GM21576 (cell line): ENCODE measurements at regions not wholly inside any gene's neighbourhood (a gene's known extent, or its start where the extent isn't known, plus 50 kb on each side); places are given as distances from the start of the nearest gene placed in this dataset.

Experiments
- ATAC-seq: cut with Tn5 transposase; IDR thresholded peaks from one replicate; pipeline ENCODE4 v1.9.1; 2021; ENCODE audit warnings: mild to moderate bottlenecking, moderate library complexity; ENCODE audit not compliant: unreplicated experiment

DNA sequence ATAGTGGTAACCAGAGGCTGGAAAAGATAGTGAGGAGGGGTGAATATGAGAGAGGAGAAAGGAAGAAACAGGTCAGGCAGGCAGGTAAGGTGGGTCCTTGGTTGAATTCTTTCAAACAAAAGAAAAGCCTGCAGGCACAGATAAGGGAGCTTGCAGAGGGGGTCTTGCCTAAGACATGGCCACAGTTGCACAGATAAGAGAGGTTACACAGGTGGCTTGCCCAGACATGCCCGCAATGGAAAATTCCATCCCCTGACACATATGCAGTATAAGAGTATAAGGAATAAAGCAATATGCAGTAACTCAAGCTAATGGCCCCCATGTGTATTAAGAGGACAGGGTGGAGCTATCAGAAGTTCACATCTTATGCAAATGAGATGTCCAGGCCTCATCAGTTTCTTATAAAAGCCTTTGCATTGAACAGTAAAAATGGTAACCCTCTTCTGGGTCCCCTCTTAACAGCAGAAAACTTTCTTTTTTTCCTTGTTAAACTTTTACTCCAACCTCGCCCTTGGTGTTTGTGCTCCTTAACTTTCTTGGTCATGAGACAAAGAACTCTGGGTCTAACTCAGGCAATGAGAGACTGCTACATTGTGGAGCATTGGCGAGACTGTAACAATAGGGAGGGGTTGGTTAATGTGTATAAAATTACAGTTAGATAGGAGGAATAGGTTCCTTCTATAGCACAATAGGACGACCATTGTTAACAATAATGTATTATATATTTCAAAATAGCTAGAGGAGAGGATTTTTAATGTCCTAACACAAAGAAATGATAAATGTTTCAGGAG is 764.6 kb downstream of the TSN start:
- no peak for ATAC-seq

DNA sequence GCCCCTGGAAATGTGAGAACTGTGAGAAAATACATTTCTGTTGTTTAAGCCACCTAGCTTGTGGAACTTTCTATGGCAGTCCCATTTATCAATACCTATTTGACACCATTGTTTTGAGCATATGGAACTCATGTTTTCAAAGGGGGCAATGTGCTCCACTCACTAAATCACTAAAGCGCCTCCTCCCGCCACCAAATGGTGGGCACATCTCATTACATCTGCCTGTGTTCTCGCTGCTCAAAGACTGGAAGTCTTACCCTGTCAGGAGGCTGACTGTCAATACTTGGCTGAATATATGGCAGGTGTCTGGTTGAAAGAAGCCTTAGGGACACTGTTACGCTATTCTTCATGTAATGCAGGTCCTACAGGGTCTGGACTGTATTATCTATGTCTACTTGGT is 767.7 kb downstream of the TSN start:
- no peak for ATAC-seq

DNA sequence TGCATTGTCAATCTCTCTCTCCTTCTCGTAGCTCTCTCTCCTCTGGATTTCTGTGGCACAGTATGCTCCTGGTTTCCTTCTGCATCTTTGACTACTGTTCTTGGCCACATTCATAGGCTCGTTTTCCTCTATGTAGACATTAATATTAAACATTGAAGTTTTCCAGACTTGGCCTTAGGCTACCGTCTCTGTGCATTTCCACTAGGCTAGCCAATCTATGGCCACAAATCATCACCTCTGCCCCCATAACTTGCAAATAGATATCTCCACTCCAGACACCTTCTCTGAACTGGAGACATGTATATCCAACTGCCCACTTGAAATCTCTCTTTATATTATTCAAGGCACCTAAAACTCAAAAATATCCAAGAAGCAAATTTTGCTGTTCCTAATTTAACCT is 768.5 kb downstream of the TSN start:
- no peak for ATAC-seq

DNA sequence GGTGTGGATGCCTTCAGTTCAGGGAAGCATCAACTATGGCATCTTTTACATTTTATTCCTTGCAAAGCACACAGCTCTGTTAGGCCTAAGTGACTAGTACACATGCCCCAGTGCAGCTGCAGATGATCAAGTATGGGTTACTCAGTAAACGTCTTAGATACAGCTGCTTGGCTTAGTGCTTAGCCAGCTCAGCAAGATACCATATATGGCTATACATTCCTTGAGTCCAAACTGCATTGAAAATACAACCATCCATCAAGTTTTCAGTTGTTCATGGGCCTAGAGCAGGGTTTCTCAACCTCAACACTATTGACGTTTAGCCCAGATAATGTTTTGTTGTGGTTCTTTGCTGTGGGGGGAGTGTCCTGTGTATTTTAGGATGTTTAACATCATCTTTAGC is 769.9 kb downstream of the TSN start:
- ATAC-seq: no peak

DNA sequence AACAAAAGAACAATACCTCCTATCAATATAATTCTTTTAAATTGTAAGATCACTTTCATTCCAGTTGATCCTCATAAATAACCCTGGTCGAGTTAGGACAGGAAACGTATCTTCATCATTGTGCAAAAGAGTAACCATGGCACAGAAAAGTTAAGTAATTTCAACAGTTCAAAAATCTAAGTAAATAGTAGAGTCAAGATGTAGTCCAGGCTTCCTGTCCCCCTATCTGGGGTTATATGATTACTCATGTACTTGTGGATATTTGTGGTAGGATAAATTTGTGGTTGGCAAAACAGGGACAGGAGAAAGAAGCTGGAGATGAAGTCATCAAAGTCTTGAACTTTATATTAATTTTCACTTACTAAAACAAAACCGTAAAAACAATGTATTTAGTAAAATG is 772.6 kb downstream of the TSN start:
- no peak for ATAC-seq

DNA sequence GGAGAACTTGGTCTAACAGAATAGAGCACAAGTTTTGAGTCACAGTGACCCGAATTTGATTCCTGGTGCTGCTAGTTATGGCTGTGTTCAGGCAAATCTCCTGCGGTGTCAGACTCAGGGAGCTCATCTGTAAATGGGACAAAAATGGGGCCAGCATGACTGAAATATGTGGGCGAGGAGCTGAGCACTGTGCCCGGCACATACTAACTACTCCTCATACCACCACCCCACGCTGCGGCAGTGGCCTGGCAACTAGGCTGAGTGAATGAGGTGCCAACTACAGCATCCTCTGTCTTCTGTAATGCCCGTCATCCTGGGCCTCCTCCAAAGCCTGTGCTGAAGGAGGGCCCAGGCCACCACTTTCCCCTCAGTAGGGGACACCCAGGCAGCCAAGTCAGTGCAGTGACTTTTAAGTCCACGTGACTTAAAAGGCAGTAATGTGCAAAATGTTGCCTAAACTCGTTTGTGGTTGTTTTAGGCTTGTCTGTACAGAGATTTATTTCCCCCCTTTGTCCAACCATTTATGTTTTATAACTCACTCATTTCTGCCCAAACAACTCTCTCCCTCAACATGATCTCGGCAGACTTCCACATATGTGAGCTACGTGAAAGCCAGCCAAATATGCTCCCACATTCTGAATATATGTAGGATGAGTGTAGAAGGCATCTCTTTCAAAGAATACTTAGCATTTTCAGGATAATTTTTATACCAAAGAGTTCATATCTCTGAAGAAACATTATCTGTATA is 773.7 kb downstream of the TSN start:
- no peak for ATAC-seq

DNA sequence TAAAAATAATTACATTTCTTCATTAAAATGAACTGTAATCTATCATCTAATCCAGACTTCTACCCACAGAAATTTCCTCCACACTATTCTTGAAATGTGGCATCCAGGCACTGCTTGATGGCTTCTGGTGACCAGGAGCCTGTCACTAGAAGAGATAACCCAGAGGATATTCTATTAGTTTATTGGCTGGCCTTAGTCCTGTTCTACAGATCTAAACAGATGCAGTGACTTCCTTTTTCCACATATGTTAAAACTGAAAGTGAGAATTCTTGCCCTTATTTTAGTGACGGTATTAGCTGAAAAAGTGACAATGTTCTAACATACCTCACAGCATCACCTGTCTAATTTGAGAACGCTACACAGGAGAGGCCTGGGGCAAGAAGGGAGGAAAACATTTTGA is 775.4 kb downstream of the TSN start:
- no peak for ATAC-seq

DNA sequence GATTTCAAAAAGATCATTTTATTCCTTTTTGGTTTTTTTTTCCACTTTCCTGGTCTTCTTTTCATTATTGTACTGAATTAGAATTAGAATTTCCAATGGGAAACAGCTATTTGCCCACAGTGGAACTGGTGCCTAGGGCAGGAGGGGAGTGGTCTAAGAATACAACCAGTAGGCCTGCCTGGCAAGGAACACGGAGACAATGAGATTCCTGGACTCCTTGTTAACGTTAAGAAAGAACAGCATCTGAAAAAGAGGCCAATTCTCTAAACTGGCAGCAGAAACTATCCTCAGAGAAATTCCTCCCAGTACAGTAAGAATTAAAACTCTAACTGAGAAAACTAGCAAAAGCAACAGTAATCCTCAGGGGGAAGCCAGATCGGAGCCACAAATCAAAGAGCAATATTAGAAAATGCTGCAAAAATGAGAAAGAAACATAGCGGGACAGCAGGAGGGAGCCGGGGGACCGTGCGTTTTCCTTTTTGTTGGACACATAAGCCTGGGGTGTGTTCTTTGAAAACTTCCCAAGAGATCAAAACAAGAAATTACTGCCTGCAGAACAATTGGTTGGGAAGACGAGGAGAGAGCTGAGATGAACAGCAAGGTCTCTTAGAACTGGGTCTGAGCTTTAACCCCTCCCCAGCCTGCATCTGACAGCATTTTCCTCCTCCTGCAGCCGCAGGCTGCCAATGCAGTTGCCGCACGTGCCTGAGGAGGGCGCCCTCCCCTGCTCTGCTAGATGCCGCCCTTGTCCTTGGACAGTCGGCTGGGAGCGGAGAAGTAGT is 776.0 kb downstream of the TSN start:
- no peak for ATAC-seq

DNA sequence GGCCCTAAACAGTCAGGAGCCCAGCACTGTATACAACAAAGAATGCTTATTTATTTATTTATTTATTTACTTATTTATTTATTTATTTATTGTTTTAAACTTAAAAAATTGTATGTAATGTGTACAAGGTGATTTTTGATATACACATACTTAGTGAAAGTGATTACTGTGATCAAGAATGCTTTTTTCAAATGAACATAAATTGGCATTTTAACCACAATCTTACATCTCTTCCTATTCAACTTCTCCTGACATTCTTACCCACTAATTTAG is 776.6 kb downstream of the TSN start:
- no peak for ATAC-seq

DNA sequence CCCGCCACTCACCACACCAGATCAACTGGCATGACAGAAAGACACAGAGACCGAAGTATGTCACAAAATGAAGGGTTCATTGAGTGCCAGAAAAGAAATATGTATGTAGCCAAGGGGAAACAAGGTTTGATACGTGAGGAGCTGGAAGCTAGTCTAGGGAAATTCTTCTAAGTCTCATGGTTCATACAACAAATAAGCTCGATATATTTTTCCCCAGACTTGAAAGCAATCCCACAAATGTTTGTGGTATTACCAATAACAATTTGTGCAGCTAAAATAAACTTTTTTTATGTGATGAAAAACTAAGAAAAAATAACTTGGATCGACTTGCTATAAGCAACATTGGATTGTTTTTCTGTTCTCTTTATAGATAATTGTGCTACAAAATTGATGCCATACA is 777.0 kb downstream of the TSN start:
- ATAC-seq: no peak

DNA sequence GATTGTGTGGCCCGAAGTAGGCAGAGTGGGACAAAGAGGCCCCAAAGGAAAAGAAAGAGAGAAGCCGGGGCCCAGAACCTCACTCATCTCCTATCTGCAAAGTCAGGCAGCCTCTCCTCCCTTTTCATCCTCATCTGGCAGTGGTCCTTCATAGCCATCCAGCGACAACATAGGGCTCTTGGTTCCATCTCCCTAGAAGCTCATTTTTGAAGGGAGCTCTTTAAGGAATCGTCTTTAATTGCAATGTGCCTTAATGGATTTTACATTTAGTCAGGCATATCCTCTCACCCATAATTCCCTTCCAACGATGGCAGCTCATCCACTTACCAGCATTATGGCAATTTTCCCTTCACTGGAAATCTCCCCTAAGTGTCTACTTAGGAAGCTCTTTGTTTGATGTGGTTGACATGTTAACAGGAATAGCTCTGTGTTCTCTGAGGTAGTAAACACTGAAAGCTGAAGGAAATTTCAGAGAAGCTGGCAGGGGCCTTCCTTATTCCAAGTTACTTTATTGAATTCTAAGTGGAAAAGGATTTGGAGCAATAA is 780.6 kb downstream of the TSN start:
- no peak for ATAC-seq

DNA sequence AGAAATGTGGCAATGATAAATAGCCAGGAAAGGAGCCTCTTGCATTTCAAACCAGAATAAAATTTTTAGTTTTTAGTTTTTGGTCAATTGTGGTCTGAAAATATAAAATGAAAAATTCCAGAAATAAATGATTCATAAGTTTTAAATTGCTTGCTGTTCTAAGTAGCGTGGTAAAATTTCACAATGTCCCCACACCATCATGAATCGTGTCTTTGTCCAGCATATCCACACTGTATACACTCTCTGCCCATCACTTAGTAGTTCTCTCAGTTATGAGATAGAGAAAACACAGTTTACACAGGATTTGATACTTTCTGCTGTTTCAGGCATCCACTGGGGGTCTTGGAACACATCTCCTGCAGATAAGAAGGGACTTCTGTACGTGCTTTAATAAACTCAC is 783.9 kb downstream of the TSN start:
- ATAC-seq: no peak

DNA sequence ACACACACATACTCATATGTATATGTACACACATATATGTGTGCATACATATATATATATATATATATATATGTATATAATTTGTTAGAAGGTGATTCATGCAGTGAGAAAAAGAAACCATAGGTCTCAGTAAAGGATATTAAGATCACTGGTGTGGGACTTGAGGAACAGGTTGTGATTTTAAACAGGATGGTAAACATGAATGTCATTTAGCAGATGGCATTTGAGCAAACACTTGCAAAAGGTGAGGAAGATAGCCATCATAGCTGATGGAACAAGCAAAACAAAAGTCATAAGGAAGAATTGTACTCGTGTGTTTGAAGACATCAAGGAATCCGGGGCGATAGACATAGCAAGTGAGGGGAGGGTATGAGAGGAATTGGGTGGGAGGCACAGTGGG is 784.5 kb downstream of the TSN start:
- ATAC-seq: no peak

DNA sequence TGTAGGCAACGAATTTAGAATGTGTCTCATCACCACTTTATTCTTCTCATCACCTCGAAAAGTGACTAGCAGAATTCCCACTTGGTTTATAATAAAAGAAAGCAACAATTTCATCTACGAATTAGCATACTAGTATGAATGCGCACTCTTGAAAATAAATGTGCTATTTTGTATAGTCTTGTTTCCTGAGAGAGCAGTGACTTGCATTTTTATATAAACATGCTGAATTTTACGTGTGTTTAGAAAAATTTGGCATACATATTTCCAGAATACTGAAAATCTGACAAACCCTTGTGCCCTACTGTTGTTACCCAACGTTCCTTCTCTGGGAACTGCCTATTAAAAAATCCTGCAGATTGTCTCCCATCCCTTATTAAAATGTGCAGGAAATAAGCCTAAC is 786.8 kb downstream of the TSN start:
- ATAC-seq: no peak

DNA sequence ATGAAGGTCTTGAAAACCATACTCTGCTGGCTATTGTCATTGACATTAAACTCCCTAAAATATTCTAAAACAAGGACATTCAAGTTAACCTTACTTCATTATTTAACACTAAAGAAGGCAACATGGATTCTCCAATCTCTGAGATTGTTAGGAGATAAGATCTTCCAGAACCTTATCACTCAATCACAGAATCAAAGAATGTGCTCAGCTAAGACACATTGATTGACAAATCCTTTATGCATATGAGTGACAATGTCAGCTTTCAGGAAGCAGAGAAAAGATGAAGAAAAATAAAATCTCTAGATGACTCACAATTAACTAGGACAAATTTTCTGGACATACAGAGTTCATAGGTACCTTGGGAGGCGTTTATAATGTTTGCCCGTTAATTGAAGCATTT is 787.2 kb downstream of the TSN start:
- no peak for ATAC-seq

DNA sequence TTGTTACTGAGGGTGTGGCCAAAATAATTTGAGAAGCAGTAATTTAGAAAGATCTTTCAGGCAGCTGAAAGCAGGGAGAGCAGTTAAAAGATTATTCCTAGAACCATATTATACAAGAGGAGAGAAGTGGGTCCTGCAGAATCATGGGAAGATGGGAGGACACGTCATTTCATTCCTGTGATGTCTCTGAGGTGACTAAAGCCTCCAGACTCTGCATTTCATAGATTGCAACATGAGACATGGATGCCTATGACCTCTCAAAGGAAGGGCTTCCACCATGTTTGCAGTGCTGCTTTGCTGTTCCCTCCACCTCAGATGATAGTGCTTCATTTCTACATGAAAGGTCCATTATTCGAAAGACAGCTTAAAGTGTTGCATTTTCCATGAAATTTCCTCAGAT is 788.4 kb downstream of the TSN start:
- no peak for ATAC-seq

DNA sequence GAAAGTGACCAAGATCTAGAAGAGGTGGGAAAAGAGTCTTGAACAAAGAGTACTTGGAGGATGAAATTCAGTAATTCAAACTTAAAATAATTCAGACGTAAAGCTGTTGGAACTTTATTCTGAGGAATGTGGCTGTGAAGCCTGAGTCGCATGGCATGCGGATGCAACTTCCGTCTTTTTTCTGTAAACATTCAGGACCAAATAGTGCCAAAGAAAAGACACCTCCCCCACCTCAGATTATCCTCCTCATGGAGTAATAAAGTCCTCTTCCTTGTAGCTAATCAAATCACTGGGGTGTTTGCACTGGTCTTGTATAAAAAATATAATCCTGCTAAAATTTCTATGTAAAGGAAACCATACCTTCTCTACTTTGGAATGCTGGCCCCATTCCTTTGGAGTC is 790.4 kb downstream of the TSN start:
- ATAC-seq: no peak

DNA sequence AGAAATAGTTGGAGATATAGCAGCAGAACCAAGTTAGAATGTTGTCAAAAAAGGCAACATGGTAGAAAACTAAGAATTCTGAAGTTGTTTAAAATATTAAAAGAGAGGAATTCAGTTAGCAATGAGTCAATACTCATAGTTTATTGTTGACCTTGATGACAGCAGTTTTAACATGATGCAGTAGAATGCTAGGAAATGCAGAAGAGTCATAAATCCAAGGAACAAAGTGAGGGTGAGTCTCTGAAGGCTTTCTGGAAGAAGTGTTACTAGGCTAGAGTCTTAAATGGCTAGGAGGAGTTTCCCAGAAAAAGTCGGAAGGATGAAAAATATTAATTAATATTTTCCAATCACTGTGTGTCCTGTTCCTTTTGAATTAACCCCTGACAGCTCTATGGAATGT is 807.3 kb downstream of the TSN start:
- no peak for ATAC-seq

DNA sequence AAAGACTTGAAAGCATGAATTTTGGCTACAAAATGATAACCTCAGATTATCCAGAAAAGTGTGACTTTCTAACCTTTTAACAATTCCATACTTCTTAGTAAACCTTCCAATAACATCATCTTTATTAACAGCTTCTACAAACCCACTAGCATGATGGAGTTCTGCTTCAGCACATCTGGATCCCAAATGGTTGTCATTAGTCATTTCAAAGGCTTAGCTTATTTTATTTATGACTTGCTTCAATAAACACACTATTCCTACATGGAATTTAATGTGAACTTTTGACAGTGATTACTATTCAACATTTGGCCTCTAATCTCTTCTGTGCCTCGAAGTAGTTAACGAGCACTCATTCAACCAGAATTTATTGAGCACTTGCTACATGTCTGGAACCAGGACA is 808.3 kb downstream of the TSN start:
- ATAC-seq: no peak

DNA sequence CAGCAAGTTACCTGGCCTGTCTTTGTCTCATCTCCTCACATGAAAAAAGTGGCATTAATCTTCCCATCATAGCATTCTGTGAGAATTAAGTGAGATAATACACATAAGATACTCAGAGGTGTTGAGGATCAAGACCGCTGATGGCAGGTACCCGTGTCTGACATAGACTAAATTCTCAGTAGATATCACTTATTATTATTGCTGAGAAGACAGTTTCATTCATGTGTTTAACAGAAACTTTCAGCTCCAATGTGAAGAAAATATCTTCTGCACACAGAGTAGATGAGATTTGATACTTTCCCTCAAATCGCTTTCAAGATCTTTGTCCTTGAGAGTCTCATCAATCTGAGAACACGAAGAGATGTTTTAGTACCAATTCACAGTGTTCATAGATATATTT is 809.4 kb downstream of the TSN start:
- no peak for ATAC-seq

DNA sequence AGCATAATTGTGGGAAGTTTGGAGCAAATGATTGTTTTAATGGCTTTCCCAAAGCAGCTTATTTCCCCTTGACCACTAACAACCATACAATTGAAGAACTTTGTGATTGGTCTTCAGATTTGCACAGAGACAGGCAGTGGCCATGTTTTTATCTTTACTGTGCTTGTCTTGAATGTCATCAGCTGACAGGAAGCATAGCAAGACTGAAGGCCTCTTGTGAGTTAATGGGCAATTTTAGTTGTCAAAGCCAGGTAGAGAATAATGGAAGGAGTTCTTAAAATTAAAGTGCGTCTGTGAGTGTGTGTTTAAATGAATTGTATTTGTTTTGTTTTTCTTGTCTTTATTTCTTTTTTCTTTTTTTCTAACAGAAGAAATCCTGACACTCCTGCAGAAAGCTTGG is 809.9 kb downstream of the TSN start:
- no peak for ATAC-seq

DNA sequence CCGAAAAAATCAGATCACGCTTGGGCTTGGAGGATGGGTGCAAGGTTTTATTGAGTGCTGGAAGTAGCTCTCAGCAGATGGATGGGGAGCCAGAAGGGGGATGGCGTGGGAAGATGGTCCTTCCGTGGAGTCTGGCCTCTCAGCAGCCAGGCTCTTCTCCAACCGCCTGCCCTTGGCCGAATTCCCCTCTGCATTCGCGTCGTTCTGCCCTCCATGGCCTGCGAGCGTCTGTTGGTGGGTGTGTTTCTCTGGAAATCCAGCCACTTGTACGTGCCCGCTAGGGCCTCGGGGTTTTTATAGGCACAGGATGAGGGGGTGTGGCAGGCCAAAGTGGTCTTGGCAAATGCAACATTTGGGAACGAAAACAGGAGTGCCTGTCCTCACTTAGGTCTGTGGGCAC is 815.2 kb downstream of the TSN start:
- ATAC-seq: no peak
